OCI-LY7 (cell line): ENCODE measurements at regions not wholly inside any gene's neighbourhood (a gene's known extent, or its start where the extent isn't known, plus 50 kb on each side); places are given as distances from the start of the nearest gene placed in this dataset.

Experiments used
- CTCF ChIP-seq: fragments of 200-600 bp; sonication (generic); conservative IDR thresholded peaks from 2 replicates; pipeline ENCODE4 v1.5.1; 2014; ENCODE audit warnings: mild to moderate bottlenecking, antibody characterized with exemption, low read length, moderate library complexity, mixed read lengths
- EZH2phosphoT487 ChIP-seq: fragments of 200-600 bp; sonication (generic); IDR thresholded peaks from 2 replicates; pipeline ENCODE4 v1.6.1; 2018; ENCODE audit warnings: low read depth, borderline replicate concordance, mild to moderate bottlenecking, mixed run types, antibody characterized with exemption, low read length, moderate library complexity, mixed read lengths

- no peak for TF ChIP-seq CTCF
- TF ChIP-seq EZH2phosphoT487: no peak
Observed at GRCh38 chr12:42815068-42815467, 225.5 kb upstream of the PRICKLE1 start.
